Pons (tissue), 1 donor: ENCODE measurements at regions not wholly inside any gene's neighbourhood (a gene's known extent, or its start where the extent isn't known, plus 50 kb on each side); places are given as distances from the start of the nearest gene placed in this dataset.

ENCODE experiments used
- DNase-seq: peaks from one replicate; pipeline ENCODE4 v3.0.0-alpha.2; 2016; ENCODE audit warnings: low spot score

DNA sequence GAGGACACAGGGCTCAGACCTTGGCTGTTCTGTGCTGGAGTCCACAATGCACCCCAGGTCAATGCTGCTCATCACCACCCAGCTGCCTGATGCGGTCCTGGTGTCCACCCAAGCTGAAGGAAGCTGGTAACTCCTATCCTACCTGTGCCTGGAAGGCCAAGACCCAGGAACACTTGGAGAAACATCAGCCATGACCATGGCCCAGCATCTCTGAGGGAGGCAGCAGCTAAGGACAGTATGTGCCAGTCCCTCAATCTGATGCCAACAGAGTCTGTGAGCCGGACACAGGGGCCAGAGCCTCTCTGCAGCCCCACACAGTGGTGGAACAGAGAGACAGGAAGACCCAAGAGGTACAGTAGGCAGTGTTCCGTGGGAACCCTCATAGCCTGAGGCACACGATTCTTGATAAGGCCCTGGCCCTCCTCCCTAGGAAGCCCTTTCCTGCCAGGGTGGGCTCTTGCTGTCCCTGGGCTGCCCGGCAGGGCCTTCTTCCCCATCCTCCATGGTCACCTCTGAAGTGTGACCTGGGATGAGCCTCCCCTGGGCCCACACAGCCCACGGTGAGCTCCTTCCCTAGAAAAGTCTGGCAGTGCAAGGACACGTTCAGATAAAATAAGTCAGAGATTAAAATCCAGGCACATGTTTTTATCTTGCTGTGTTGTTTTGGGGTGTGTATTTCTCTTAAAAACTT is 170.7 kb downstream of the THBS2 start:
- DNase-seq = no peak

DNA sequence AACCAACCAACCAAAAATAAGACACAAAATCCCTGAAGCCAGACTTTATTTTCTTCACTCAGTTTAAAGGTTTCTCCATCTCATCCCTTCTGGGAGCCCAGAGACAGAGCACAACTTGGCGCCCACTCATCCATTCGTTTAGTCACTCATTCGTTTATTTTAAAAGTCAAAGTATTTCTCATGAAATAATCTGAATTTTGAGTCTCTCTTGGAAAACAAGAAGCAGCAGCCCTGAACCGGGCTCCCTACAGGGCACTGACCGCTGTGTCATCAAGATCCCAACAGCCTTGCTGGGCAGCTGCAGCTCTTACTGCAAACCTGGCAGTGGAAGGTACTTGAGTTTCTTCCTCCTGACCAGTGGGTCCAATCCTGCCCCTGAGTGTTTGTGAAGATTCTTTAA is 171.6 kb downstream of the THBS2 start:
- no peak for DNase-seq

DNA sequence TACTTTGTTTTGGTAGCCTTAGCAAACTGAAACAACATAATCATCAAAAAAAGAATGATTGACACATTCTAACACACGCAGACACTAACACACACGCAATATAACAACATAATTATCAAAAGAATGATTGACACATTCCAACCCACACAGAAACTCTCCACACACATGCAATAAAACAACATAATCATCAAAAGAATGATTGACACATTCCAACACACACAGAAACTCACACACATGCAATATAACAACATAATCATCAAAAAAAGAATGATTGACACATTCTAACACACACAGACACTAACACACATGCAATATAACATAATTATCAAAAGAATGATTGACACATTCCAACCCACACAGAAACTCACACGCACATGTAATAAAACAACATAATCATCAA is 172.4 kb downstream of the THBS2 start:
- no peak for DNase-seq

DNA sequence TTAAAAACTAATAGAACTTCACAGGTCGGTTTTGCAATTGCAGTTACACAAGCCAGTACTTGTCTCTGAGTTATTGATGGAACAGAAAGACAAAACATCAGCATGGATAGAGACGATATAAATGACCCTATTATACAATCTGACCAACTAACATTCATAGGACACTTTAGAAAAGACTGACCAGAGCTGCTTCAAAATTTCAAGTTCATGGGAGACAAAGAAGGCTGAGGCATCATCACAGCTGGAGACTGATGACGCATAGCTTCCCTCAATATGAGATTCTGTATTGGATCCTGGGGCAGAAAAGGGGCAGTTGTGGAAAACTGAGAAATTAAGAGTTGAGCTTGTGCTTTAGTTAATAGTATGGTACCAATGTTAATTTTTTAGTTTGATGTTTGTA is 174.0 kb downstream of the THBS2 start:
- no peak for DNase-seq

DNA sequence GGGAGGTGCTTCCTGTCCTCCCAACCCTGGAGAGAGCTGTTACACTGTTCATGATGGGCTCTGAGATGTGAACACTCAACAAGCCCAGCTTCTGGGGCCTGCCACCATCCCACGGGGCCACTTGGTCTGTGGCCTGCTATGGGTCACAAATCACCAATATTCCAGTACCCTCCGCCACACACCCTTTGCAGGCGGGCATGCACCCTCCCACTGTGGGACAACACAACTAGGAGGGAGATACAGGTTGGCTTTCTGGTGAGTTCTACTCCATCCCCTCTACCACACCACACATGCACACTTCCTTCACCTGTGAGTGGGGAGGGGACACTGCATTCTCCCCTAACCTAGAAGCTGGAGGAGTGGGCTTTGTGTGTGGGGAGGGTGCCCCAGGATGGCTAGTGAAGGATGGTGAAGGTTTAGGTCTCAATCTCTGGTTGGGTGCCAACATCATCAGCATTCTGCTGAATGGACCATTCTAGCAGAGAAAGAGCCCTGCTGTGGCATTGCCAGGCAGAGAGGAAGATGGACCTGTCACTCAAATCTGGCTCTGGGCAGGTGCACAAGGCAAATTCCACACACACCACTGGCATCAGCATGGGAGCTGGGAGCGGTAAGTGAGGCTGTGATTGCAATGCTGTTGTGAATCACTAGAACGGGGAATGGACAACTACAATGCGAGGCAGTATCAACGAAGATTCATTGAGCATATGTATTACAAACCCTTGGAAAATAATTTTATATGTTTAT is 175.1 kb downstream of the THBS2 start:
- DNase-seq = no peak

DNA sequence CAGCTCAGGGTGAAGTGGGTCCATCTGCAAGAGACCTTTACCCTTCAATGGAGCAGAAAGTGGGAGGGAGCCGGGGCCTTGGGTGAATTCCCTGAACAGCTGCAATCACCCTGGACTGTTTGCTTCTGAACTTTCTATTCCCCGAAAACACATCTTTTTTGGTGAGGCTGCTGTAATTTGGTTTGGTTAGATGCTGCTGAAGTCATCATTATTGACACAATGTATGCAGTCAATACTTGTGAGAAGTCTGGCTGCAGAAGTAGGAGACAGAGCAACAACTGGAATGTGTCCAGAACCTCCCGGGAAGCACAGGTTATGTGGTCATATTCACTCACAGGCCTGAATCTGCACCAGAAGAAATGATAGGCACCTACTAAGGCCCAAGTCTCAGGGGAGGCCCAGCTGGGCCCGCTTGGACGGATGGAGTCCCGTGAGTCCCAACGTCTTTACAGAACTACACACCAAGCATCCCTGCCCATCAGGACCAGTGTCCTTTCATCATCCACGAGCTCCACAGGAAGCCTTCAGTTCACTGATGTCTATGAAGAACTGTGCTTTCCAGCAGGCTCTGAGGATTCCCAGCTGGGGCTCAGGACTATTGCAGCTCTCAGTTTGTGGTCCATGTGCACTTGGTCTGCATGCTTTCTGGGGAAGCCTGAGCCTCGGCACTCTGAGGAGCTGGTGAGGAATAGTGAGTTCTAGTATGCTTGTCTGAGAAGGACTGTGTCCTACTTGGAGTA is 177.6 kb downstream of the THBS2 start:
- no peak for DNase-seq

DNA sequence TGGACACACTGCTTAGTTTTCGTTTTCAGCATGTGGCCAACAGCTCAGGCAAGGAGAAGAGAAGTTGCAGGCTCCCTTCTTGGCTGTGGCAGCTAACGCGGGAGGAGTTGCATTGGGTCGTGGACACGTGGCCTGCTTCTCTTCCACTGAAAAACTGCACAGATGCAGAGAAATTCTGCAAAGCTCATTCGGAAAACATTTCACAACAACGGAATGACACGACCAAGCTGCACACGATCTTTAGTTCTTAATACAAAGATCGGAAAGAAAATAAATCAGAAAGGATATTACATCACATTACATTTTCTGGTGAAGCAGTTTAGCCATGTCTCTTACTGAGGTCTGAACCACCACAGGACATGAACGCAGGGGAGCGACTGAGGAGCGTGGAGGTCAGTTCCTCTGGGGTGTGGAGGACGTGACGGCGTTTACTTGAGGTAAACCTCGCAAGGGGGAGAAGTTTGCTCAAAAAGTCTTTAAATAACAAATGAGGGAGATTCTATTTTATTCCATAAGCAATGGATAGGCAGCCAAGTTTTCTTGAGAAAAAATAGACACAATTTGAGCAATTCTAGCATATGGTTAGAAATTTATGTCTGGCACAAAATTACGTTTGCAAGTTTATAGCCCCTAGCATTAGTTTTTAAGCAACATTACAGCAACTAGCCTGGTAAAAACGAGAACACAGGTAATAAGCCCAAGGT is 178.3 kb downstream of the THBS2 start:
- peak; percentile 4 for DNase-seq

DNA sequence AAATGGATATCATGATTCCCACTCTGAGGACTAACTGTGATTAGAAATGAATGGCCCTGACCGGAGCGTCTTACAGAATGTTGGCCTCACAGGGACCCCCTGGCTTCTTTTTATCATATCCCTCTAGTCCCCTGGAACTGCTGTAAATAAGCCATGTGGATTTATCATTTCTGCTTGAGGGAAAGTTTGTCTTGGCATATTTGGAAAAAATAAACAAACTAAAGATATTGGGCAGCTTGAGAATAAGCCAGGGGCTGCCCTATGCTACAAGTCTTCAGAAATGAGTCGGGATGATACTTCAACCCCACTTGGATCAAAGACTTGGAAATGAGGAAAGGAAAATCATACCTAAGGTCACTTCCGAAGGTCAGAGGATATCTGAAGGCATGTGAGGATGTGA is 179.1 kb downstream of the THBS2 start:
- no peak for DNase-seq

DNA sequence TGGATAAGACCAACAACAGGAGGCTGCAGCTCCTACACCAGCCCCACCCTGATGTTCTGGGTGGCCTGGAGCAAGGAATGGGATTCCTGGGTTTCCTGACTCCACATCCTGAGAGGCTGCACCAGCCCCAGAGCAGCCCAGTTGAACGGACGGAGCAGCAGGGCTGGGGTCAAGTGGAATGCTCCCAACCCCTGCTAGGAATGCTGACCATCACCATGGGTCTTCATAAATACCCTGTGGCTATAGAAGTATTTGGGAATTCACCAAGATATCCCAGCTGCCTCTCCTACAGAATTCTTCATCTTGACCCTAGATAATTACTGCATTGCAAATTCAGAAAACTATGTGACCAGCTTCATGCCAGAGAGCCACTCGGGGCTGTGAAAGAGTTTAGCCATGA is 180.3 kb downstream of the THBS2 start:
- DNase-seq = no peak

DNA sequence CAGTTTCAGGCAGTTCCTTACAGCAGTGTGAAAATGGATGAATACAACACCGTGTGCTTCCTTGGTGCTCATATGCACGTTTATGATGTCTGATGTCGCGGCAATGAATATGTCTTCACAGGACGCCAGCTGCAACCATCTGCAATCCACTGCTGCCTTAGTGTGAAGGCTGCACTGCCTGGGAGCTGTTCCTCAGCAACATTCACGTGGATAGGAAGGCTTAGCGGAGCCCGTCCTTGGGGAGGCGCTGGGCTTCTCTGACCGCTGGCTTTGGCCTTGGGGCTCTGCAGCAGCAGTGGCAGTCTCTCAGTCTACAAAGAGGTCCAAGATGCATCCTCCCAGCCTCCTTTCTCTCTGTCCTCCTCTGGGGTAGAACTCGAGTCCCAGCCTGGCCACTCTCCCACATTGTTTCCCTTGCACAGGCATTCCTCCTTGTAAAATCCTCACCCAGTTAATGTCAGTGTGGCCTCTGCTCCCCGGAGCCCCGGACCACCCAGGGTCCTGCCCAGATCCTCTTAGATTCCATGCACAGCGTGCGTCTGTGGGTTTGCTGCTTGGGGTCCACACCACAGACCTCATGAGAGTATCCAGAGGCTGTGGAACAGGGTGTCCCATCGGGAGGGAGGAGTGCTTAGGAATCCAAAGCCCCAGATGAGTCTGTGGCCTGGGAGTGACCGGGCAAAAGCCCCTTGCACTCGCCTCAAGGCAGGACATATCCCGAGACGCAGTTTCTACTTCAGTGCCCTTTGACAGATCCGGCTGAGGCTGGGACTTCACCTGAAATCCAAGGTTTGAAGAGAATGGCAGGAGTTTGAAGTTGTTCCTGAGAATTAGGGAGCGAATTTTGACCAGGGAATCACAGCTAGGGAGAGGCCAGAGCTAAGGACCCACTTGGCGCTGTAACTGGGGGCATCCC is 181.3 kb downstream of the THBS2 start:
- no peak for DNase-seq

DNA sequence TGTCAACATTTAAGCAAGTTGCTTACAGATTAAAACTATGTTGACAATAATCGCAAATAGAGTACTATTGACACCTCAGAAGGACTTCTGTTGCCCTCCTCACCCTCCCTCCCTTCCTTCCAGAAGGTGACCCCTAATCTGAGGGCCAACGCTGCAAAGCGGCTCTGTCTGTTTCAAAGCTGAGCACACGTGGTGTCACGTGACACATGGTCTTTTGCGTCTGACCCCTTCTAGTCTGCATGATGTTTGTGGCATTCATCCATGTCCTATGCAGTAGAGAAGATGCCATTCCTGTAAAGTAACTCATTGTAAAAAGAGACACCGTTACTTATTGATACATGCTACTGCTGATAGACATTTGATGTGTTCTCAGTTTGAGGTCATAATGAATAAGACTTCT is 182.3 kb downstream of the THBS2 start:
- no peak for DNase-seq

DNA sequence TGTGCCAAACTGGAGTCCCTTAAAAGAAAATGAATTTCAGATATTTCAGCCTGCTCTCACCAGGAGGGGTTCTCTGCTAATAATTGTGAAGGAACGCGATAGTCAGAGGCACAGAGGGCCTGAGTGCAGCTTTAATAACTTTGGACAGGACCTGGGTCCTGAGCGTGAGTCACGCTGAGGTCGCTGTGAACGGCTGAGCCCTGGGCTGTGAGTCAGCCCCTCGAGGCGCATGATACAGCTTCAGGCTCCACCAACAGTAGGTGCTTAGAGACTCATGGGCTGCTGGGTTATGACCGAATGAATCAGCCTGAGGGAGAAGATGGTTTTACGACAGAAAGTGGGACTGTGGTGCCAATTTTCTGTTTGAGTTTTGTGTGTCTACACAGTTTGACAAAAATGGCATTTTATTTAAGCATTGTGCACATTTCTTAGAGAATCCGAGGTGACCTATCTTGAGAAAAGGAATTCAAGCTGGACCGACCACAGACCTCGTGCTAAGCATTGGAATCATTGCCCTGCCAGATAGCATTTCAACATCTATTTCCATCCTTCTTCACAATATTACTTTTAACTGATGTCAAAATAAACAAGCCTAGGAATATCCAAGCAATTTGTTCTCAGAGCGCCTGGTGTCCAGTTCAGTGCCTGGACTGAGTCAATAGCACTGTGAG is 183.0 kb downstream of the THBS2 start:
- no peak for DNase-seq

DNA sequence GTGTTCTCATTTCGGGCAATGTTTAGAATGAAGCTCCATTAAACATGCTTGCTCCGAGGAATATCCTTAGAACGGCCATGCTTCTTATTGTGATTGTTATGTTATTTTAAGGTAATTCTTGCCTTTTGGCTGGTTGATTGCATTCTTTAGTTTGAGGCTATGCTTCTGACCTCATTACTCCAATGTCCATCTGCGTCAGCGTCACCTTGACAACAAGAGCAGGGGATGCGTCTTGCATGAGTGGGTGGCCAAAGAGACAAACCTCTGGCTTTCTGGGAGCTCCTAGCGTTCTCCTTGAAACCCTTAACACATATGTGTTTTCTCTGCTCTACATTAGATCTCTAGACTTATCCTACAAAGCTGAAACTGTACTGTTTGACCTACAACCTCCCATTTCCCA is 184.3 kb downstream of the THBS2 start:
- no peak for DNase-seq

DNA sequence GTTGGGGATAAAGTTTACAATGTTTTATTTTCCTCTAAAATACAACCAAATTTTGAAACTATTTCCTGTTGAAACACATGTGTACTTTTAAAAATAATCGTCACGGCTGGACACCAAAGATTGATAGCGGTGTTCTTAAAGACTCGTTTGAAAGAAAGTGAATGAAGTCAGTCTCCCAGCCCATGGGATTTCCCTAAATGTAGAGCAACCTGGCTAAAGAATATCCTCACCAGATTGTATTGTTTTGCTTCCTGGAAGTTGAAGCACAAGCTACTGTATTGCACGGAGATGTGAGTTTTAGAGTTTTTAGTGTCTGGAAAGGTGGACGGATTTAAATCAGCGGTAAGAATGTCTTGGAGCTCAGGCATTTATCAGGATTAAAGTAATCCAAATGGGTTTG is 189.5 kb downstream of the THBS2 start:
- no peak for DNase-seq

DNA sequence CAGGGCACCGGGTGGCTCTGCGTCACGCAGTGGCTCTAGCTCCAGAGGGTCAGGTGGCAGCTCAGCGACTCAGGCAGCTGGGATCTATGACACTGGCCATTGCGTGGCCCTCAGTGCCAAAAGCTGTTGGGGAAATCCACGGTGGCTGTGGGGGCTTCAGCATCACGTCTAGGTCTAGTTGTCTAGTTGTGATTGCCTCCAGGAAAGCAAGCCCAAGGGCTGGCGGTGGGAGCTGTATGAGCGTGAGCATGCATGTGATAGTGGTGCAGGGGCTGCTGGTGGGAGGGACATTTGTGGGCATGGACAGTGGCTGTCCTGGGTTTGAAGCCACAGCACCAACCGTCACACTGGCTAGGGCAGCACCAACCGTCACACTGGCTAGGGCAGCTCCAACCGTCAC is 191.4 kb downstream of the THBS2 start:
- DNase-seq = no peak

DNA sequence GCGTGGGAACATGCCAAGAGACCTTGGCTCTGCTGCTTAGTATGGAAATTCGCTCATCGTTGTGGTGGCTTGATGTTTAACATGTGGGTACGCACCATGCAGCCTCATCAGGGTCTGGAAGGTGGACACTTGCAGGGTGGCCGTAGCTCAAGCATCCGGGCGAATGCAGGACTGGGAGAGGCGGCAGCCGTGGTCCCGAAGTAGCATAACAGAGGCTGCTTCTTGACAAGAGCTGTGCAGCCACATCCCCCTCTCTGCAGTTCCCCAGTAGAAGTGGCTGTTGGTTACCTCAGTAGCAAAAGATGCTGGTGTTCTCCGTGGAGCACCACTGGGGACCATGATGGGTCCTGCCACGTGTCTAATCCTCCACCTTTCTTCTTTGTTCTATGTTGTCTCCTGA is 195.0 kb downstream of the THBS2 start:
- DNase-seq = no peak

DNA sequence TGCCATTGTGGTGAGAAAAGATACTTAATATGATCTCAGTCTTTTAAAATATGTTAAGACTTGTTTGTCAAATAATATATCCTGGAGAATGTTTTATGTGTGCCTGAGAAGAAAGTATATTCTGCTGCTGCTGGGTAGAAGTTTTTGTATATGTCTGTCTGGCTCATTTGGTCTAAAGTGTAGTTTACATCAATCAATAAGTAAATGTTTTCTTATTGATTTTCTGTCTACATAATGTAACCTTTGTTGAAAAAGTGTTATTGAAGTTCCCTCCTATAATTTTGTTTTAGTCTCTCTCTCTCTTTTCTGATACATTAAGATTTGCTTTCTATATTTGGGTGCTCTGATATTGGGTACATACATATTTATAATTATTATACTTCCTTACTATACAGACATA is 201.2 kb downstream of the THBS2 start:
- DNase-seq = no peak

DNA sequence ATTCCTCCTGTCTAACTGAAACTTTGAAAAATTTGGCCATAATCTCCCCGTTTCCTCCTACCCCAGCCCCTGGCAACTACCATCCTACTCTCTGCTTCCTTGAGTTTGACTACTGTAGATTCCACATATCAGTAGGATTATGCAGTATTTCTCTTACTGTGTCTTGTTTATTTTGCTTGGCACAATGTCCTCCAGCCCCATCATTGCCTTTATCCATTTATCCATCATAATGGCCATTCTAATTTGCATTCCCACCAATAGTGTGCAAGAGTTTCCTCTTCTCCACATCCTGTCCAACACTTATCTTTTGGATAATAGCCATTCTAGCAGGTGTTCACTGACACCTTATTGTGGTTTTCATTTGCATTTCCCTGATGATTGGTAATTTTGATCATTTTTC is 202.3 kb downstream of the THBS2 start:
- DNase-seq = no peak

DNA sequence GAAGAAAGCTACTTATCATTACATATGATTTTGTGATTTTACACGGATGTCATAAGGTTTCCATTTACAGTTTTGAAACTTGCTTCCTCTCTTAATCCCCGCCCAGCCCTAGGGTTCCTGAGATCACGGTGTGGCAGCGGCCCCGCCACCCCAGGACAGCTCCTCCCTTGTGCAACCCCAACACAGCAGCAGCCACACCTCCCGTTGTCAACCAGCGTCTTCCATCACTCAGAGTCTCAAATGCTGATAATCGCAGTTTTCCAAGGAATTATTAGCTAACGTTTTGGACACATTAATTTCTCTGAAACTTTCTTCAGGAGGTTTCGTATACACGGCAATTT is 204.8 kb downstream of the THBS2 start:
- no peak for DNase-seq

DNA sequence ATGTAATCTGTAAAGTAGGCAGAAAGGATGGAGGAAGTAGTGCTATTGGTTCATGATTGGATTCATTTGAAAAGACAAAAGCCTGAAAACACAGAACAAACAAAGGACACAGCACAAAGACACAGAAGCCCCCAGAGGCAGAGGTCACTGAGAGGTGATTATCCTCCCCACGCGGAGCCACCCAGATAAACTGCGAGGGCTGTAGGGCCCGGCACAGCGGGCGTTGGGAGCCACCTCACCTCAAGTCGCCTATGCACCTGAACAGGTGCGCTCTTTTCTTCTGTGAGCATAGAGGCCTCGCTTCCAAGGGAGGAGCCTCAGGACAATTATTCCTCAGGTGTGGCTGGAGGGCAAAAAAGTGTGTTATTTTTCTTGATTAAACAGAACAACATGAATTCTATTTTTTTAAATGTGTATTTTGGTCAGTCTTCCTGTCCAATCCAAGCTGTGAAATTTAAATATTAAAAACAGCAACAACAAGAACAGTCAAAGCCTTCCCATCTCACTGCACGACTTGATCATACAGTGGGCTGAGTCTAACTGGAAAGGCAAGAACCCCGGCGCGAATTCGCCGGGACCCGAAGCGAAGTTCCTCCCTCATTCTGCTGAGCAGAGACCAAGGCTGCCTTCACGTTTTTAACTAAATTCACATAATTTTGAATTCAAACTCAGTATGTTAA is 205.3 kb downstream of the THBS2 start:
- DNase-seq = no peak

DNA sequence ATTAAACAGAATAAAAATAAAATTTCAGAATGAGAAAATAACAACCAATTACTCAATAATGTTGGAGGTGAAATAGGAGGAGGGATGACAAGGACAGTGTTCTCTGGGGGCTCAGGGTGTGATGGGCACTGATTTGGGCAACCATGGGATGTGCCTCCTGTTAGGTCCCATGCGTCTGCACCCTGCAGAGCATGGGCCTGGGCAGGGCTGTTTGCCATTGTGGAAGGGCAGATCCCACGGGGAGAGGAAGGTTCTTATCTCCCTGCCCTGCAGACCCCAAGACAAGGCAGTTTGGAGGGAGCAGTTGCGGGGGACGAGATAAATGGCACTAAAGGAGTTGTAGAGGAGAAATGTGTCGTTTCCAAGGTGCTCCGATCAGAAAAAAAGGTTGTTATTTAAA is 206.3 kb downstream of the THBS2 start:
- DNase-seq = no peak
